ENCODE measurements at regions not wholly inside any gene's neighbourhood (a gene's known extent, or its start where the extent isn't known, plus 50 kb on each side); places are given as distances from the start of the nearest gene placed in this dataset.

- intact Hi-C loops (cut with micrococcal nuclease): no loop called here
- in situ Hi-C loops (cut with MboI; ENCODE audit: low sequenced_read_pairs): no loop called here
- Histone ChIP-seq H2AFZ (replicated peaks; ENCODE audit: low read length, poor library complexity) (no peak overlapping the region), H3K56ac (ENCODE audit: extremely low read depth, insufficient read depth, low read length) (no peak overlapping the region), H2BK20ac (ENCODE audit: low read depth, low read length) (no peak overlapping the region), H3K14ac (replicated peaks; ENCODE audit: low read depth, low read length) (no peak overlapping the region), H3K36me3 (ENCODE audit: control insufficient read depth, insufficient read depth, low read length) (no peaks in the 10 kb centered on the region), H3K79me1 (ENCODE audit: low read depth in 1 of 2, low read length in 2 of 2) (no peaks in the 10 kb centered on the region), H2BK120ac (ENCODE audit: low read depth, low read length) (no peak overlapping the region), H2BK5ac (ENCODE audit: low read depth, low read length, poor library complexity, severe bottlenecking) (no peak overlapping the region), H2AK5ac (ENCODE audit: low read depth, low read length) (no peak overlapping the region), H3K9me1 (ENCODE audit: insufficient read depth, low read length) (no peaks in the 10 kb centered on the region), H3K9ac (ENCODE audit: low read depth, low read length) (no peak overlapping the region), H3K4ac (ENCODE audit: low read depth, low read length) (no peak overlapping the region), H3K18ac (ENCODE audit: low read depth, low read length) (no peak overlapping the region), H3K23ac (ENCODE audit: low read depth, low read length) (no peak overlapping the region), H3K9me3 (ENCODE audit: control insufficient read depth, insufficient read depth, low read length) (peaks cover 4% of the 10 kb centered on the region; the same call in 1 of the 2 replicates), H4K8ac (ENCODE audit: low read depth in 2 of 2, low read length in 2 of 2) (no peak overlapping the region), H2BK15ac (ENCODE audit: low read depth, low read length) (no peak overlapping the region), H2AK9ac (replicated peaks; ENCODE audit: low read depth, low read length, poor library complexity) (no peak overlapping the region), H4K91ac (ENCODE audit: insufficient read depth, low read depth, low read length) (no peak overlapping the region), H3K27me3 (ENCODE audit: control insufficient read depth, insufficient read depth, low read length) (no peaks in the 10 kb centered on the region), H3K4me2 (ENCODE audit: low read depth, low read length) (no peak overlapping the region), H4K20me1 (ENCODE audit: insufficient read depth, low read length) (no peaks in the 10 kb centered on the region), H3K4me3 (ENCODE audit: insufficient read depth, low read depth, low read length) (no peak overlapping the region), H3K4me1 (ENCODE audit: control insufficient read depth, insufficient read depth, low read length) (no peaks in the 10 kb centered on the region), H4K5ac (ENCODE audit: low read depth, low read length) (no peak overlapping the region), H3K27ac (ENCODE audit: insufficient read depth, low read length) (no peak overlapping the region)
- no CpG with 5 or more reads among the region's 2 CpGs for WGBS, 2 experiments (ENCODE audit: extremely low coverage in 2 of 2, insufficient read length in 1 of 2)
- DNase-seq: no peak
- dilution Hi-C loops (cut with HindIII; ENCODE audit: low sequenced_read_pairs, unreplicated experiment): no loop called here
- CTCF ChIA-PET: no interaction called here
- POLR2A ChIA-PET (ENCODE audit: unreplicated experiment): no interaction called here
- BruUV-seq (replicated peaks): no TSS peak
- ATAC-seq (ENCODE audit: low read depth): no peak
- no peak for TF ChIP-seq RAD21 (IDR thresholded peaks at IDR 0.05; ENCODE audit: low read length)
These were observed 161.2 kb upstream of the PTPRD start for GRCh38 chr9:10774051-10774450.

Measured in IMR-90 (cell line).